Endodermal cell (in vitro differentiated cells): ENCODE measurements at regions not wholly inside any gene's neighbourhood (a gene's known extent, or its start where the extent isn't known, plus 50 kb on each side); places are given as distances from the start of the nearest gene placed in this dataset.

Experiments used
- DNase-seq: peaks from one replicate; pipeline ENCODE4 v3.0.0-alpha.2; 2017
- H3K27ac ChIP-seq: 2 replicates; pipeline ENCODE4 v1.5.1; 2013; ENCODE audit warnings: mild to moderate bottlenecking, low read depth, low read length, moderate library complexity
- H3K27me3 ChIP-seq: 2 replicates; pipeline ENCODE4 v1.6.1; 2013; ENCODE audit warnings: mild to moderate bottlenecking, low read length, moderate library complexity; ENCODE audit not compliant: insufficient read depth, control insufficient read depth, poor library complexity, severe bottlenecking
- H3K36me3 ChIP-seq: 2 replicates; pipeline ENCODE4 v1.7.0; 2013; ENCODE audit warnings: mild to moderate bottlenecking, low read length, moderate library complexity; ENCODE audit not compliant: control insufficient read depth, insufficient read depth
- H3K4me1 ChIP-seq: one replicate; pipeline ENCODE4 v1.7.0; 2013; ENCODE audit warnings: low read length; ENCODE audit not compliant: control insufficient read depth, insufficient read depth
- H3K4me3 ChIP-seq: 2 replicates; pipeline ENCODE4 v1.5.1; 2013; ENCODE audit warnings: mild to moderate bottlenecking, low read length, moderate library complexity
- H3K9ac ChIP-seq: 2 replicates; pipeline ENCODE4 v1.6.1; 2013; ENCODE audit warnings: mild to moderate bottlenecking, low read length, moderate library complexity; ENCODE audit not compliant: poor library complexity, severe bottlenecking; ENCODE audit errors: extremely low read depth
- H3K9me3 ChIP-seq: 2 replicates; pipeline ENCODE4 v1.6.1; 2013; ENCODE audit warnings: mild to moderate bottlenecking, low read length, moderate library complexity; ENCODE audit not compliant: control insufficient read depth
- H3K27ac Mint-ChIP-seq: 2 replicates; pipeline ENCODE4 v1.8.0; 2020; ENCODE audit warnings: mixed read lengths
- H3K27me3 Mint-ChIP-seq: 2 replicates; pipeline ENCODE4 v1.8.0; 2021; ENCODE audit warnings: mild to moderate bottlenecking, mixed read lengths; ENCODE audit not compliant: insufficient read depth
- H3K36me3 Mint-ChIP-seq: 2 replicates; pipeline ENCODE4 v1.8.0; 2020; ENCODE audit warnings: low read depth, mixed read lengths
- H3K4me1 Mint-ChIP-seq: 2 replicates; pipeline ENCODE4 v1.8.0; 2020; ENCODE audit warnings: mixed read lengths
- H3K4me3 Mint-ChIP-seq: 2 replicates; pipeline ENCODE4 v1.8.0; 2020; ENCODE audit warnings: mild to moderate bottlenecking, moderate library complexity, mixed read lengths
- H3K9me3 Mint-ChIP-seq: 2 replicates; pipeline ENCODE4 v1.8.0; 2020; ENCODE audit warnings: mild to moderate bottlenecking, mixed read lengths
- CTCF ChIP-seq: fragments of 200-600 bp; sonication (generic); conservative IDR thresholded peaks from 2 replicates; pipeline ENCODE4 v1.5.0; 2021; ENCODE audit warnings: antibody characterized with exemption, mild to moderate bottlenecking
- WGBS, 2 experiments: methylation state at CpG; one replicate each; pipeline versions ENCODE4 v1.1.5 to v1.1.7; 2013; ENCODE audit warnings: missing lambda C conversion rate in 2 of 2, mixed read lengths in 1 of 2; ENCODE audit not compliant: insufficient coverage in 1 of 2, insufficient read length in 1 of 2; 5-methylcytosine and 5-hydroxymethylcytosine counted together

DNA sequence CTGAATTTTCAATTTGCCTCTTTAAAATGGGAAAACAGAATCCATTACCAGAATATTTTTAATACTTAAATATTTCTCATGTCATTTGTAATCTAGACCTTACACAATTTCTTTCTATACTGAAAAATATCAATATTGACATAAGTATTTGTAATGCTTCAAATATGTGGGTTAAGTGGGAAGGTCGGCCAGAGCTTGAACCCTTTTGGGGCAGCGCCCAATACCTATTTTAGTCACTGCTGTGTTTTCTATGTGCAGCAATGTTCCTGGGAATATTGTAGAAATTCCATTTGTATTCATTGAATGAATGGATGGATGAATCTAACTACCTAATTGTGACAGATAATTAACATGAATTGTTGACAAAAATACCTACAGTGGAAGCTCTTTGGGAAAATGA, 459.7 kb upstream of the ZNF717 start:
- H3K36me3 Mint-ChIP-seq = no peaks in the 10 kb centered on the region
- no peak overlapping the region for H3K9ac ChIP-seq
- no peak overlapping the region for H3K27ac Mint-ChIP-seq
- H3K4me3 Mint-ChIP-seq = no peak overlapping the region
- TF ChIP-seq CTCF = no peak
- peaks cover 2% of the 10 kb centered on the region for H3K9me3 Mint-ChIP-seq
- no peaks in the 10 kb centered on the region for H3K27me3 ChIP-seq
- H3K4me1 Mint-ChIP-seq = peaks cover 17% of the 10 kb centered on the region
- H3K27me3 Mint-ChIP-seq = no peaks in the 10 kb centered on the region
- no peak overlapping the region for H3K27ac ChIP-seq
- no peaks in the 10 kb centered on the region for H3K36me3 ChIP-seq
- DNase-seq = no peak
- WGBS, 2 experiments = 91 to 100% methylated on average over 1 to 2 of the region's 2 CpGs
- no peaks in the 10 kb centered on the region for H3K4me1 ChIP-seq
- H3K9me3 ChIP-seq = no peaks in the 10 kb centered on the region
- H3K4me3 ChIP-seq = no peak overlapping the region

DNA sequence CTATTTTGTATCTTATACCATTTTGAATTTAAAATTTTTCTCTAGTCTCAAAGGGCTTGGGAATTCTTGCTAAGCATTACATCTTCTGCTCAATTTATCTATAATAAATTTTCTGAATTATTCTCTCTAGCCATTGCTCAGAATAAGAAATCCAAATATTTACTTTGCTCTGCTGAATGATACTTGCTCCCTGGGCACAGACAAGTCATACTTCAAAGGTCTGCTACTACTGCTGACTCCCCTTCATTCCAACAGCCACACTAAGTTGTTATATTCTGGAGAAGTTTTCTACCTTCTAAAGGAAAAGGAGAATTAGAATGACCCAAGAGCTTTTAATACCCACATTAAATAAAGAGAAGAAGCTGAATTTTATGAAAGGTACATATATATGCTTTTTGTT, 460.3 kb upstream of the ZNF717 start:
- Mint-ChIP-seq H3K27ac (no peak overlapping the region), H3K36me3 (no peaks in the 10 kb centered on the region), H3K27me3 (no peaks in the 10 kb centered on the region), H3K4me3 (no peak overlapping the region), H3K9me3 (peaks cover 2% of the 10 kb centered on the region), H3K4me1 (peaks cover 17% of the 10 kb centered on the region)
- H3K36me3 ChIP-seq = no peaks in the 10 kb centered on the region
- no peaks in the 10 kb centered on the region for H3K4me1 ChIP-seq
- TF ChIP-seq CTCF = no peak
- H3K9me3 ChIP-seq = no peaks in the 10 kb centered on the region
- H3K27ac ChIP-seq = no peak overlapping the region
- H3K27me3 ChIP-seq = no peaks in the 10 kb centered on the region
- no peak overlapping the region for H3K9ac ChIP-seq
- no peak overlapping the region for H3K4me3 ChIP-seq
- DNase-seq = no peak

GRCh38 chr3:76264496-76264895, 479.1 kb upstream of the ZNF717 start:
- no peak overlapping the region for H3K4me3 ChIP-seq
- Mint-ChIP-seq H3K36me3 (no peaks in the 10 kb centered on the region), H3K9me3 (no peaks in the 10 kb centered on the region), H3K4me1 (no peaks in the 10 kb centered on the region), H3K27me3 (no peaks in the 10 kb centered on the region), H3K27ac (no peak overlapping the region), H3K4me3 (no peak overlapping the region)
- 100% methylated on average over 1 of the region's 1 CpG for WGBS, 2 experiments
- no peak overlapping the region for H3K9ac ChIP-seq
- H3K36me3 ChIP-seq = no peaks in the 10 kb centered on the region
- H3K4me1 ChIP-seq = no peaks in the 10 kb centered on the region
- DNase-seq = no peak
- TF ChIP-seq CTCF = no peak
- no peak overlapping the region for H3K27ac ChIP-seq
- no peaks in the 10 kb centered on the region for H3K27me3 ChIP-seq
- no peaks in the 10 kb centered on the region for H3K9me3 ChIP-seq
